ENCODE measurements at regions not wholly inside any gene's neighbourhood (a gene's known extent, or its start where the extent isn't known, plus 50 kb on each side); places are given as distances from the start of the nearest gene placed in this dataset.

DNA sequence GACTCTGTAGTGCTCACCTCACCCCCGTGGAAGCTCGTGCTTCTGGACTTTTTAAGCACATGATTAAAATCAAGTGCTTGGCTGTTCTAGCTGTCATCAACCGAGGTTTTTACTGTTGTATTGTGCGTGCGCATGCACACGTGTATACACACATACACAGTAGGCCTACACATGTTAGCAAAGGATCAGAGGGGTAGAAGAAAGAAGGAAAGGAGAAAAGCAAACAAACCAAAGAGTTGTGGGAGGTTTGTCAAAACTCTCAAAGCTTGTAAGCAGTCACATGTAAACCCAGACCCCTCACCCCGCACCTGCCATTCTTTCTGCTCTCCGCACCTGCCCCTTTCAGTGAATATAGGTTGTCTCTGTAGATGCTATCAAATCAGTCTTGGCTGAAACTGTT is 311.8 kb downstream of the HS3ST1 start:
- TF ChIP-seq, protein P1, sequence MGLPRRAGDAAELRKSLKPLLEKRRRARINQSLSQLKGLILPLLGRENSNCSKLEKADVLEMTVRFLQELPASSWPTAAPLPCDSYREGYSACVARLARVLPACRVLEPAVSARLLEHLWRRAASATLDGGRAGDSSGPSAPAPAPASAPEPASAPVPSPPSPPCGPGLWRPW (IDR thresholded peaks at IDR 0.05) = no peak
- no peak for TF ChIP-seq CBX2 (IDR thresholded peaks at IDR 0.05; ENCODE audit: borderline replicate concordance, low read depth)
- POLR2A ChIA-PET = no interaction called here
- ATAC-seq = no peak
- FAIRE-seq = no peak
- Histone ChIP-seq H3K27ac (no peak overlapping the region), H3K9me3 (no peaks in the 10 kb centered on the region), H3K4me3 (no peak overlapping the region), H3K4me1 (no peaks in the 10 kb centered on the region), H3K4me2 (no peak overlapping the region)
- CTCF ChIA-PET = interaction anchor here (1.1 kb wide), 1 partner anchor 16 kb away, joined by 3 read pairs; no protein-coding TSS in a partner anchor
- no peak for DNase-seq (ENCODE audit: low read depth in 1 of 2, low spot score in 1 of 2)
- WGBS (ENCODE audit: missing lambda C conversion rate) = 30% methylated on average over 8 of the region's 8 CpGs

DNA sequence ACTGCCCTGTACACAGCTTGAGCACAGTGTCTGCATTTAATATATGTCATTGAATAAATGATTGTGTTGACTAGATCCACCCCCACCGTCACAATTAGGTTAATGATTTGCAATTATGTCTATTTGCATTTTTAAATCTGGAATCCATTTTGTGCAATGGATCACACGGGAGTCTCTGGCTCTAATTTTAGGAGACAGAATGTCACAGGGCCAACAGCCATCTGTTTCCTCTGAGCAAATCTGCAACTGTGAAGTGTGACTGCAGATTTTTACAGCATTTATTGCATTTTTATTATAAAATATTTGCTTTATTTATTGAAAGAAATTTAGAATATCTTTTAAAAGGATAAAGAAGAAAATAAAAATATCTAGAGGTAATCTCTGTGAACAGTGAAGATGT is 316.8 kb downstream of the HS3ST1 start:
- FAIRE-seq (no peak), ATAC-seq (no peak), DNase-seq (ENCODE audit: low read depth in 1 of 2, low spot score in 1 of 2) (no peak)
- H3K9me3 ChIP-seq = no peaks in the 10 kb centered on the region
- POLR2A ChIA-PET = no interaction called here
- no peak overlapping the region for H3K4me3 ChIP-seq
- TF ChIP-seq CHD2 (IDR thresholded peaks at IDR 0.05; ENCODE audit: low read length, partially characterized antibody) (no peak), RFX5 (IDR thresholded peaks at IDR 0.05) (no peak), FOXS1 (CRISPR knock-in tag; IDR thresholded peaks at IDR 0.05) (no peak), KDM1A (IDR thresholded peaks at IDR 0.05; ENCODE audit: low read depth) (no peak), SREBF2 (IDR thresholded peaks at IDR 0.05) (no peak), EP300 (IDR thresholded peaks at IDR 0.05) (no peak), EHMT2 (IDR thresholded peaks at IDR 0.05; ENCODE audit: low read depth) (no peak), MAFK (IDR thresholded peaks at IDR 0.05; ENCODE audit: partially characterized antibody) (no peak), HOXA7 (CRISPR knock-in tag; IDR thresholded peaks at IDR 0.05) (no peak)
- TF ChIP-seq, protein P2, sequence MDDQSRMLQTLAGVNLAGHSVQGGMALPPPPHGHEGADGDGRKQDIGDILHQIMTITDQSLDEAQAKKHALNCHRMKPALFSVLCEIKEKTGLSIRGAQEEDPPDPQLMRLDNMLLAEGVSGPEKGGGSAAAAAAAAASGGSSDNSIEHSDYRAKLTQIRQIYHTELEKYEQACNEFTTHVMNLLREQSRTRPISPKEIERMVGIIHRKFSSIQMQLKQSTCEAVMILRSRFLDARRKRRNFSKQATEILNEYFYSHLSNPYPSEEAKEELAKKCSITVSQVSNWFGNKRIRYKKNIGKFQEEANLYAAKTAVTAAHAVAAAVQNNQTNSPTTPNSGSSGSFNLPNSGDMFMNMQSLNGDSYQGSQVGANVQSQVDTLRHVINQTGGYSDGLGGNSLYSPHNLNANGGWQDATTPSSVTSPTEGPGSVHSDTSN (IDR thresholded peaks at IDR 0.05) = no peak
- H3K4me1 ChIP-seq = no peaks in the 10 kb centered on the region
- CTCF ChIA-PET = no interaction called here
- H3K4me2 ChIP-seq = no peak overlapping the region
- H3K27ac ChIP-seq = no peak overlapping the region
- 4% methylated on average over 2 of the region's 2 CpGs for WGBS (ENCODE audit: missing lambda C conversion rate)

DNA sequence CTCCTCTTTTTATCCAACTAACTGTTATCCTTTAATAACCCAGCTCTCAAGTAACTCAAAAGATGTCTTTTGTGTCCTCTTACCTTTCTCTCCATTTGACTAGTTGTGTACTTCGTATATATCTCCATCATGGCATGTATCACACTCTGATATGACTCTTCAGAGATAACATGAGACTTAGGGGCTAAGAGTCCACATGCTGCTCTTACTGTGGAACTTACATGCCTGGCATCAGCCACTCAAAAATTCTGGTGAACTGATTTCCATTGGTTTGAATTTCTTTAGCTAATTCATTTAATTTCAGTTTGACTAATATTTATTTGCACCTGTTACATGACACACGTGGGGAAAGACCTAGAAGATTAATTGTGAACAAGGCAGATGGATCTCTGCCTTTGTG is 317.3 kb downstream of the HS3ST1 start:
- CTCF ChIA-PET = no interaction called here
- DNase-seq (ENCODE audit: low read depth in 1 of 2, low spot score in 1 of 2) = no peak
- Histone ChIP-seq H3K27ac (no peak overlapping the region), H3K4me2 (no peak overlapping the region), H3K4me3 (no peak overlapping the region), H3K4me1 (no peaks in the 10 kb centered on the region), H3K9me3 (no peaks in the 10 kb centered on the region)
- no peak for FAIRE-seq
- TF ChIP-seq HOXB13 (CRISPR knock-in tag; IDR thresholded peaks at IDR 0.05; ENCODE audit: low read depth) = no peak
- TF ChIP-seq RARB (CRISPR knock-in tag; IDR thresholded peaks at IDR 0.05) = no peak
- no peak for TF ChIP-seq FOSL2 (IDR thresholded peaks at IDR 0.05)
- no peak for TF ChIP-seq FOSL2 (CRISPR knock-in tag; IDR thresholded peaks at IDR 0.05)
- TF ChIP-seq MYC (IDR thresholded peaks at IDR 0.05; ENCODE audit: borderline replicate concordance, low read length) = no peak
- no peak for TF ChIP-seq CHD4 (IDR thresholded peaks at IDR 0.05; ENCODE audit: borderline replicate concordance)
- TF ChIP-seq HOXB5 (CRISPR knock-in tag; IDR thresholded peaks at IDR 0.05) = no peak
- TF ChIP-seq, protein P3, sequence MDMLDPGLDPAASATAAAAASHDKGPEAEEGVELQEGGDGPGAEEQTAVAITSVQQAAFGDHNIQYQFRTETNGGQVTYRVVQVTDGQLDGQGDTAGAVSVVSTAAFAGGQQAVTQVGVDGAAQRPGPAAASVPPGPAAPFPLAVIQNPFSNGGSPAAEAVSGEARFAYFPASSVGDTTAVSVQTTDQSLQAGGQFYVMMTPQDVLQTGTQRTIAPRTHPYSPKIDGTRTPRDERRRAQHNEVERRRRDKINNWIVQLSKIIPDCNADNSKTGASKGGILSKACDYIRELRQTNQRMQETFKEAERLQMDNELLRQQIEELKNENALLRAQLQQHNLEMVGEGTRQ (IDR thresholded peaks at IDR 0.05) = no peak
- TF ChIP-seq HDAC2 (IDR thresholded peaks at IDR 0.05) = no peak
- TF ChIP-seq HOXA7 (CRISPR knock-in tag; IDR thresholded peaks at IDR 0.05) = no peak
- no peak for TF ChIP-seq CBX2 (IDR thresholded peaks at IDR 0.05; ENCODE audit: borderline replicate concordance, low read depth)
- no peak for TF ChIP-seq POLR2AphosphoS2 (conservative IDR thresholded peaks at IDR 0.05; ENCODE audit: low read length)
- no peak for TF ChIP-seq RFX5 (IDR thresholded peaks at IDR 0.05)
- no peak for TF ChIP-seq HEYL (CRISPR knock-in tag; IDR thresholded peaks at IDR 0.05)
- TF ChIP-seq TFCP2L1 (CRISPR knock-in tag; IDR thresholded peaks at IDR 0.05) = no peak
- POLR2A ChIA-PET = no interaction called here
- WGBS (ENCODE audit: missing lambda C conversion rate) = 0% methylated on average over 2 of the region's 2 CpGs
- ATAC-seq = no peak

All from A549 (cell line).